H9 (cell line): ENCODE measurements at regions not wholly inside any gene's neighbourhood (a gene's known extent, or its start where the extent isn't known, plus 50 kb on each side); places are given as distances from the start of the nearest gene placed in this dataset.

Experiments used
- DNase-seq: peaks from one replicate; pipeline ENCODE4 v3.0.0-alpha.2; 2017
- H2AFZ ChIP-seq: one replicate; pipeline ENCODE4 v1.6.1; 2013; ENCODE audit warnings: mild to moderate bottlenecking, low read length, control low read depth, moderate library complexity
- H2AK5ac ChIP-seq: 2 replicates; pipeline ENCODE4 v1.6.1; 2013; ENCODE audit warnings: low read length, control low read depth, mixed read lengths; ENCODE audit not compliant: insufficient read length
- H2BK120ac ChIP-seq: one replicate; pipeline ENCODE4 v1.6.1; 2013; ENCODE audit warnings: low read depth, mild to moderate bottlenecking, low read length, control low read depth, inconsistent platforms; ENCODE audit not compliant: poor library complexity, severe bottlenecking
- H2BK12ac ChIP-seq: 2 replicates; pipeline ENCODE4 v1.6.1; 2013; ENCODE audit warnings: low read length, control low read depth, mixed read lengths, low read depth; ENCODE audit not compliant: insufficient read length
- H2BK15ac ChIP-seq: 2 replicates; pipeline ENCODE4 v1.6.1; 2013; ENCODE audit warnings: low read depth, low read length, control low read depth
- H2BK20ac ChIP-seq: one replicate; pipeline ENCODE4 v1.6.1; 2013; ENCODE audit warnings: low read depth, mild to moderate bottlenecking, low read length, control low read depth, inconsistent platforms; ENCODE audit not compliant: poor library complexity, severe bottlenecking
- H2BK5ac ChIP-seq: 2 replicates; pipeline ENCODE4 v1.6.1; 2013; ENCODE audit warnings: low read length, control low read depth, mixed read lengths; ENCODE audit not compliant: insufficient read length
- H3K14ac ChIP-seq: 2 replicates; pipeline ENCODE4 v1.6.1; 2013; ENCODE audit warnings: low read length, control low read depth; ENCODE audit not compliant: insufficient read depth
- H3K18ac ChIP-seq: 2 replicates; pipeline ENCODE4 v1.6.1; 2013; ENCODE audit warnings: low read depth, mild to moderate bottlenecking, mixed read lengths, low read length, control low read depth; ENCODE audit not compliant: insufficient read length
- H3K23ac ChIP-seq: 2 replicates; pipeline ENCODE4 v1.6.1; 2013; ENCODE audit warnings: low read length, control low read depth, mixed read lengths, low read depth; ENCODE audit not compliant: insufficient read length
- H3K23me2 ChIP-seq: 2 replicates; pipeline ENCODE4 v1.6.1; 2013; ENCODE audit warnings: low read depth, mild to moderate bottlenecking, mixed read lengths, low read length, control low read depth; ENCODE audit not compliant: insufficient read length, poor library complexity, severe bottlenecking
- H3K27ac ChIP-seq: 2 replicates; pipeline ENCODE4 v1.5.1; 2013; ENCODE audit warnings: low read length, control low read depth, mixed read lengths, low read depth; ENCODE audit not compliant: insufficient read length
- H3K27me3 ChIP-seq: 2 replicates; pipeline ENCODE4 v1.6.1; 2013; ENCODE audit warnings: low read length, control low read depth, inconsistent platforms; ENCODE audit not compliant: insufficient read depth
- H3K4ac ChIP-seq: 2 replicates; pipeline ENCODE4 v1.6.1; 2013; ENCODE audit warnings: low read depth, mild to moderate bottlenecking, control low read depth, inconsistent platforms, low read length, moderate library complexity
- H3K4me1 ChIP-seq: 2 replicates; pipeline ENCODE4 v1.6.1; 2013; ENCODE audit warnings: low read length, control low read depth, inconsistent platforms; ENCODE audit not compliant: insufficient read depth
- H3K4me2 ChIP-seq: 2 replicates; pipeline ENCODE4 v1.6.1; 2013; ENCODE audit warnings: low read length, control low read depth, mixed read lengths; ENCODE audit not compliant: insufficient read length, insufficient read depth
- H3K56ac ChIP-seq: 2 replicates; pipeline ENCODE4 v1.6.1; 2013; ENCODE audit warnings: low read depth, mild to moderate bottlenecking, mixed read lengths, low read length, control low read depth; ENCODE audit not compliant: insufficient read length
- H3K79me1 ChIP-seq: 2 replicates; pipeline ENCODE4 v1.6.1; 2013; ENCODE audit warnings: low read depth, mild to moderate bottlenecking, moderate library complexity, low read length, control low read depth, inconsistent platforms; ENCODE audit not compliant: insufficient read depth, poor library complexity, severe bottlenecking
- H3K79me2 ChIP-seq: 2 replicates; pipeline ENCODE4 v1.6.1; 2013; ENCODE audit warnings: low read length, control low read depth, inconsistent platforms; ENCODE audit not compliant: insufficient read depth
- H3K9ac ChIP-seq: 2 replicates; pipeline ENCODE4 v1.6.1; 2013; ENCODE audit warnings: low read length, control low read depth, mixed read lengths; ENCODE audit not compliant: insufficient read length; ENCODE audit errors: extremely low read depth
- H3K9me3 ChIP-seq: one replicate; pipeline ENCODE4 v1.6.1; 2013; ENCODE audit warnings: low read depth, low read length, inconsistent platforms; ENCODE audit not compliant: control insufficient read depth
- H3T11ph ChIP-seq: one replicate; pipeline ENCODE4 v1.6.1; 2013; ENCODE audit warnings: mild to moderate bottlenecking, low read length, control low read depth, inconsistent platforms
- H4K20me1 ChIP-seq: one replicate; pipeline ENCODE4 v1.6.1; 2013; ENCODE audit not compliant: control insufficient read depth, insufficient read length, insufficient read depth
- H4K5ac ChIP-seq: 2 replicates; pipeline ENCODE4 v1.6.1; 2013; ENCODE audit warnings: low read depth, mild to moderate bottlenecking, mixed read lengths, low read length, control low read depth; ENCODE audit not compliant: insufficient read length
- H4K8ac ChIP-seq: replicated peaks from 2 replicates; pipeline ENCODE4 v1.6.1; 2013; ENCODE audit warnings: low read length, control low read depth, mixed read lengths, low read depth; ENCODE audit not compliant: insufficient read length
- H4K91ac ChIP-seq: 2 replicates; pipeline ENCODE4 v1.6.1; 2013; ENCODE audit warnings: low read depth, mild to moderate bottlenecking, moderate library complexity, mixed read lengths, low read length, control low read depth; ENCODE audit not compliant: insufficient read length
- H3K27ac Mint-ChIP-seq, 3 experiments: 2 replicates in 2 of 3; 3 replicates in 1 of 3; pipeline ENCODE4 v1.8.0; 2020 to 2021; ENCODE audit warnings: mixed read lengths in 3 of 3, mild to moderate bottlenecking in 1 of 3, moderate library complexity in 1 of 3
- H3K27me3 Mint-ChIP-seq: 2 replicates; pipeline ENCODE4 v1.8.0; 2021; ENCODE audit warnings: low read depth, mild to moderate bottlenecking, moderate library complexity, mixed read lengths
- H3K36me3 Mint-ChIP-seq, 3 experiments: 2 replicates in 2 of 3; 3 replicates in 1 of 3; pipeline ENCODE4 v1.8.0; 2020 to 2021; ENCODE audit warnings: low read depth in 3 of 3, mixed read lengths in 3 of 3; ENCODE audit not compliant: insufficient read depth in 1 of 3
- H3K4me1 Mint-ChIP-seq, 2 experiments: 2 replicates each; pipeline ENCODE4 v1.8.0; 2020; ENCODE audit warnings: mixed read lengths in 2 of 2
- H3K4me3 Mint-ChIP-seq, 2 experiments: 2 replicates in 1 of 2; 3 replicates in 1 of 2; pipeline ENCODE4 v1.8.0; 2020 to 2021; ENCODE audit warnings: mild to moderate bottlenecking in 2 of 2, mixed read lengths in 2 of 2, moderate library complexity in 1 of 2
- H3K9me3 Mint-ChIP-seq, 2 experiments: 2 replicates in 1 of 2; 3 replicates in 1 of 2; pipeline ENCODE4 v1.8.0; 2020; ENCODE audit warnings: mild to moderate bottlenecking in 2 of 2, mixed read lengths in 2 of 2, moderate library complexity in 1 of 2
- CTCF ChIP-seq: fragments of 200-600 bp; sonication (generic); conservative IDR thresholded peaks from 3 replicates; pipeline ENCODE4 v1.8.0; 2021; ENCODE audit warnings: antibody characterized with exemption, mild to moderate bottlenecking
- WGBS: extraction: QIAGEN DNeasy Blood & Tissue Kit; methylation state at CpG from one replicate; pipeline ENCODE4 v1.1.7; 2013; ENCODE audit warnings: missing lambda C conversion rate, low lambda C conversion rate, mixed read lengths; ENCODE audit not compliant: insufficient read length; ENCODE audit errors: extremely low coverage; 5-methylcytosine and 5-hydroxymethylcytosine counted together

GRCh38 chr5:155783246-155783645, 543.7 kb upstream of the SGCD start:
- WGBS: no CpG with 5 or more reads among the region's 1 CpG
- Histone ChIP-seq H3K56ac (no peak overlapping the region), H2AFZ (no peak overlapping the region), H4K91ac (no peak overlapping the region), H2BK5ac (no peak overlapping the region), H2AK5ac (no peak overlapping the region), H3K27me3 (no peaks in the 10 kb centered on the region), H3K4ac (no peak overlapping the region), H2BK12ac (no peak overlapping the region), H3K79me2 (no peaks in the 10 kb centered on the region), H4K8ac (no peak overlapping the region), H3T11ph (no peak overlapping the region), H3K4me2 (no peak overlapping the region), H3K79me1 (no peaks in the 10 kb centered on the region), H3K18ac (no peak overlapping the region), H3K14ac (no peak overlapping the region), H2BK120ac (no peak overlapping the region), H3K9ac (no peak overlapping the region), H3K23ac (no peak overlapping the region), H3K9me3 (no peaks in the 10 kb centered on the region), H3K4me1 (no peaks in the 10 kb centered on the region), H3K23me2 (no peaks in the 10 kb centered on the region), H4K20me1 (no peaks in the 10 kb centered on the region), H2BK15ac (no peak overlapping the region), H4K5ac (no peak overlapping the region), H3K27ac (no peak overlapping the region), H2BK20ac (no peak overlapping the region)
- DNase-seq: no peak
- Mint-ChIP-seq H3K9me3 (peaks cover 6 to 9% of the 10 kb centered on the region in 2 experiments), H3K36me3 (peaks cover 0 to 5% (median 0%) of the 10 kb centered on the region in 3 experiments; a peak in 2 of 7 replicates), H3K27ac (no peak overlapping the region), H3K27me3 (no peaks in the 10 kb centered on the region; the same call in 1 of the 2 replicates), H3K4me1 (no peaks in the 10 kb centered on the region), H3K4me3 (no peak overlapping the region)
- no peak for TF ChIP-seq CTCF
